ENCODE measurements at regions not wholly inside any gene's neighbourhood (a gene's known extent, or its start where the extent isn't known, plus 50 kb on each side); places are given as distances from the start of the nearest gene placed in this dataset.
"Not testable (repeated sequence)": the region's sequence is repeated elsewhere in the genome, so short reads cannot be mapped to it uniquely, and the experiment has no call there.

- intact Hi-C loops (cut with DNase I) = no loop called here
- DNase-seq = no peak
Observed at GRCh38 chr3:185995352-185995751, 57.5 kb upstream of the TRA2B start.

GRCh38 chr3:185992831-185993374 lies 55.1 kb upstream of the TRA2B start:
- peak in 1 of 42 donors; percentile 28 for DNase-seq
- intact Hi-C loops (cut with DNase I) = no loop called here

GRCh38 chr3:185990995-185991394 lies 53.2 kb upstream of the TRA2B start:
- DNase-seq; intact Hi-C loops (cut with DNase I): not testable (repeated sequence)

GRCh38 chr3:185989511-185989910 lies 51.7 kb upstream of the TRA2B start:
- no peak for DNase-seq
- intact Hi-C loops (cut with DNase I) = no loop called here

- no peak for DNase-seq
- intact Hi-C loops (cut with DNase I) = no loop called here
Observed at GRCh38 chr3:185988816-185989175, 51.0 kb upstream of the TRA2B start.

GRCh38 chr3:185988080-185988815 lies 50.4 kb upstream of the TRA2B start:
- intact Hi-C loops (cut with DNase I) = no loop called here

More at GRCh38 chr3:185988080-185988815, 50.4 kb upstream of the TRA2B start:
- DNase-seq = peak in 1 of 42 donors; percentile 14
